ENCODE measurements at regions not wholly inside any gene's neighbourhood (a gene's known extent, or its start where the extent isn't known, plus 50 kb on each side); places are given as distances from the start of the nearest gene placed in this dataset.

- H3K4me1 ChIP-seq (ENCODE audit: control insufficient read depth, low read length) = no peaks in the 10 kb centered on the region
- H3K4me2 ChIP-seq (ENCODE audit: low read length) = no peak overlapping the region
- no peaks in the 10 kb centered on the region for H4K20me1 ChIP-seq (ENCODE audit: control insufficient read depth, insufficient read depth, low read depth, low read length)
Measured at GRCh38 chr5:25006237-25006636, 361.5 kb upstream of the CDH10 start.

GRCh38 chr5:25005431-25005830, 360.7 kb upstream of the CDH10 start:
- H3K27me3 ChIP-seq (ENCODE audit: control insufficient read depth, low read length) = no peaks in the 10 kb centered on the region
- no peak for TF ChIP-seq CTCF (IDR thresholded peaks at IDR 0.05; ENCODE audit: low read depth, low read length, poor library complexity, severe bottlenecking)
- no peak for TF ChIP-seq EZH2phosphoT487 (IDR thresholded peaks at IDR 0.05; ENCODE audit: borderline replicate concordance, low read length)
- no peaks in the 10 kb centered on the region for H3K36me3 ChIP-seq (ENCODE audit: control insufficient read depth, low read length)
- H3K79me2 ChIP-seq (ENCODE audit: control insufficient read depth, low read length) = no peaks in the 10 kb centered on the region
- no peak overlapping the region for H3K4me3 ChIP-seq (ENCODE audit: low read length)
- no peaks in the 10 kb centered on the region for H3K9me2 ChIP-seq (replicated peaks; ENCODE audit: control insufficient read depth, low read length)
- no peaks in the 10 kb centered on the region for H4K20me1 ChIP-seq (ENCODE audit: control insufficient read depth, insufficient read depth, low read depth, low read length)
- H3K4me1 ChIP-seq (ENCODE audit: control insufficient read depth, low read length) = no peaks in the 10 kb centered on the region
- H3F3A ChIP-seq (ENCODE audit: control insufficient read depth, insufficient read depth) = no peaks in the 10 kb centered on the region
- H3K4me2 ChIP-seq (ENCODE audit: low read length) = no peak overlapping the region
- no peak overlapping the region for H3K27ac ChIP-seq (ENCODE audit: low read depth, low read length)
- no peaks in the 10 kb centered on the region for H3K9me3 ChIP-seq (ENCODE audit: control insufficient read depth, insufficient read depth, low read length)

More at GRCh38 chr5:25006237-25006636, 361.5 kb upstream of the CDH10 start:
- H3K27ac ChIP-seq (ENCODE audit: low read depth, low read length) = no peak overlapping the region
- H3K9me2 ChIP-seq (replicated peaks; ENCODE audit: control insufficient read depth, low read length) = no peaks in the 10 kb centered on the region
- H3K27me3 ChIP-seq (ENCODE audit: control insufficient read depth, low read length) = no peaks in the 10 kb centered on the region
- no peak overlapping the region for H3K4me3 ChIP-seq (ENCODE audit: low read length)
- no peaks in the 10 kb centered on the region for H3K79me2 ChIP-seq (ENCODE audit: control insufficient read depth, low read length)
- H3F3A ChIP-seq (ENCODE audit: control insufficient read depth, insufficient read depth) = no peaks in the 10 kb centered on the region
- no peaks in the 10 kb centered on the region for H3K36me3 ChIP-seq (ENCODE audit: control insufficient read depth, low read length)
- no peak for TF ChIP-seq EZH2phosphoT487 (IDR thresholded peaks at IDR 0.05; ENCODE audit: borderline replicate concordance, low read length)
- TF ChIP-seq CTCF (IDR thresholded peaks at IDR 0.05; ENCODE audit: low read depth, low read length, poor library complexity, severe bottlenecking) = no peak
- H3K9me3 ChIP-seq (ENCODE audit: control insufficient read depth, insufficient read depth, low read length) = no peaks in the 10 kb centered on the region

- Histone ChIP-seq H3K27ac (ENCODE audit: low read depth, low read length) (no peak overlapping the region), H3K4me1 (ENCODE audit: control insufficient read depth, low read length) (no peaks in the 10 kb centered on the region), H3K27me3 (ENCODE audit: control insufficient read depth, low read length) (no peaks in the 10 kb centered on the region), H3F3A (ENCODE audit: control insufficient read depth, insufficient read depth) (no peaks in the 10 kb centered on the region), H3K4me2 (ENCODE audit: low read length) (no peak overlapping the region), H3K4me3 (ENCODE audit: low read length) (no peak overlapping the region), H3K36me3 (ENCODE audit: control insufficient read depth, low read length) (no peaks in the 10 kb centered on the region), H4K20me1 (ENCODE audit: control insufficient read depth, insufficient read depth, low read depth, low read length) (no peaks in the 10 kb centered on the region), H3K9me3 (ENCODE audit: control insufficient read depth, insufficient read depth, low read length) (no peaks in the 10 kb centered on the region; the same call in 1 of the 2 replicates), H3K79me2 (ENCODE audit: control insufficient read depth, low read length) (no peaks in the 10 kb centered on the region), H3K9me2 (replicated peaks; ENCODE audit: control insufficient read depth, low read length) (no peaks in the 10 kb centered on the region)
- TF ChIP-seq CTCF (IDR thresholded peaks at IDR 0.05; ENCODE audit: low read depth, low read length, poor library complexity, severe bottlenecking) = no peak
- TF ChIP-seq EZH2phosphoT487 (IDR thresholded peaks at IDR 0.05; ENCODE audit: borderline replicate concordance, low read length) = no peak
Measured at GRCh38 chr5:25002371-25002770, 357.6 kb upstream of the CDH10 start.

All from DOHH2 (cell line).